ENCODE measurements at regions not wholly inside any gene's neighbourhood (a gene's known extent, or its start where the extent isn't known, plus 50 kb on each side); places are given as distances from the start of the nearest gene placed in this dataset.

GRCh38 chr10:4472190-4472904, 353.7 kb upstream of the AKR1E2 start:
- TF ChIP-seq, protein P1, sequence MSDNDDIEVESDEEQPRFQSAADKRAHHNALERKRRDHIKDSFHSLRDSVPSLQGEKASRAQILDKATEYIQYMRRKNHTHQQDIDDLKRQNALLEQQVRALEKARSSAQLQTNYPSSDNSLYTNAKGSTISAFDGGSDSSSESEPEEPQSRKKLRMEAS (IDR thresholded peaks at IDR 0.05; ENCODE audit: low read depth, low read length) = no peak
- no peak overlapping the region for H3K4me3 ChIP-seq (ENCODE audit: low read depth, low read length)
- no peak for DNase-seq (ENCODE audit: low read depth)

DNA sequence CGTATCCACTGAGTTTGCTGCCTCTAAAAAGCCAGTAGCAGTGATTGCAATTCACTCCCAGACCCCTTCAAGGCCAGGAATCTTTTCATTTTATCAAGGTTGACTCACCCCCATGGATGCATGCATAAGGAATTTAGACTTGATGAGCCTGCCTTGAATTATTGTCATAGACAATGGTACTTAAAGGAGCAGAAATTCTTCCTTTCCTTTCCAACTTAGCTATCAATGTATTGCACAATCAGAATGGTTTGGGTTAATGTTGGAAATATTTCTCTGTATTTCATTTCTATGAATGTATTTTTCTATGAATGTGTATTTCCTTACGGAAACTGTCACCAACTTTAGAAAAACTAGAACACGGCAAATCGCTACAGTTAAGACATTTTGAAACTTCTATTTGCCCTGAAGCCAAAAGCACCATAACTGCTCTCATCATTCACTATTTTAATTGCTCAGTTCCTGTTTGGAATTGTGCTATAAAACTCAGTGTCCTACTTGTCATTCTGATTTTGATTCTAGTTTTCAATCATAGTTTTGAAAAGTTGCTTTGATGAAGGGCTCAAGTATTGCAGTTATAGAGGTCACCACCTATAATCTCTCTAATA, 355.7 kb upstream of the AKR1E2 start:
- DNase-seq (ENCODE audit: low read depth) = no peak
- no peak overlapping the region for H3K4me3 ChIP-seq (ENCODE audit: low read depth, low read length)
- no peak for TF ChIP-seq POLR2A (IDR thresholded peaks at IDR 0.05; ENCODE audit: extremely low read depth, insufficient read length)
- TF ChIP-seq MYC (IDR thresholded peaks at IDR 0.05; ENCODE audit: low read depth, low read length) = no peak
- TF ChIP-seq, protein P1 (IDR thresholded peaks at IDR 0.05; ENCODE audit: low read depth, low read length) = no peak
- TF ChIP-seq, protein P2, sequence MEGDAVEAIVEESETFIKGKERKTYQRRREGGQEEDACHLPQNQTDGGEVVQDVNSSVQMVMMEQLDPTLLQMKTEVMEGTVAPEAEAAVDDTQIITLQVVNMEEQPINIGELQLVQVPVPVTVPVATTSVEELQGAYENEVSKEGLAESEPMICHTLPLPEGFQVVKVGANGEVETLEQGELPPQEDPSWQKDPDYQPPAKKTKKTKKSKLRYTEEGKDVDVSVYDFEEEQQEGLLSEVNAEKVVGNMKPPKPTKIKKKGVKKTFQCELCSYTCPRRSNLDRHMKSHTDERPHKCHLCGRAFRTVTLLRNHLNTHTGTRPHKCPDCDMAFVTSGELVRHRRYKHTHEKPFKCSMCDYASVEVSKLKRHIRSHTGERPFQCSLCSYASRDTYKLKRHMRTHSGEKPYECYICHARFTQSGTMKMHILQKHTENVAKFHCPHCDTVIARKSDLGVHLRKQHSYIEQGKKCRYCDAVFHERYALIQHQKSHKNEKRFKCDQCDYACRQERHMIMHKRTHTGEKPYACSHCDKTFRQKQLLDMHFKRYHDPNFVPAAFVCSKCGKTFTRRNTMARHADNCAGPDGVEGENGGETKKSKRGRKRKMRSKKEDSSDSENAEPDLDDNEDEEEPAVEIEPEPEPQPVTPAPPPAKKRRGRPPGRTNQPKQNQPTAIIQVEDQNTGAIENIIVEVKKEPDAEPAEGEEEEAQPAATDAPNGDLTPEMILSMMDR (IDR thresholded peaks at IDR 0.05; ENCODE audit: low read depth, low read length) = no peak

DNA sequence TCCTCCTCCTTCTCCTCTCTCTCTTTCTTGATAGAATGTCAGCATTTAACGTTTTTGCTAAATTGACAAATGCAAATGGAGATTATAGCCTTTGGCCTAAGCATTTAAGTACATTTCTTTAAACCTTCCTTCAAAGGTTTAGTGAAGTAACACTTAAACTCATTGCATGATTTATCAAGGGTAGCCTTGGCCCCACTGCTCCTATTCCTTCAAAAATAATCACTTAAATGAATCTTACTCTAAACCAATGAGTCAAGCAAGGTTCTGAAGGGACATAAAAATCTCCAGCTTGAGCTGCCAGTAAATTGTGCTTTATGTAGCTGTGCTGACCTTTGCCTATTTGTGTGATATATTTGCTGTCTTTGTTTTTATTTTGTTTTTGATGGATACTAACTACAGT, 358.5 kb upstream of the AKR1E2 start:
- H3K4me3 ChIP-seq (ENCODE audit: low read depth, low read length) = no peak overlapping the region
- TF ChIP-seq, protein P2 (IDR thresholded peaks at IDR 0.05; ENCODE audit: low read depth, low read length) = no peak
- TF ChIP-seq, protein P1 (IDR thresholded peaks at IDR 0.05; ENCODE audit: low read depth, low read length) = no peak
- no peak for TF ChIP-seq MYC (IDR thresholded peaks at IDR 0.05; ENCODE audit: low read depth, low read length)
- no peak for DNase-seq (ENCODE audit: low read depth)

GRCh38 chr10:4460267-4460666, 365.7 kb upstream of the AKR1E2 start:
- no peak overlapping the region for H3K4me3 ChIP-seq (ENCODE audit: low read depth, low read length)
- DNase-seq (ENCODE audit: low read depth) = no peak
- TF ChIP-seq, protein P1 (IDR thresholded peaks at IDR 0.05; ENCODE audit: low read depth, low read length) = no peak
- TF ChIP-seq POLR2A (IDR thresholded peaks at IDR 0.05; ENCODE audit: extremely low read depth, insufficient read length) = no peak
- TF ChIP-seq, protein P2 (IDR thresholded peaks at IDR 0.05; ENCODE audit: low read depth, low read length) = no peak
- no peak for TF ChIP-seq MYC (IDR thresholded peaks at IDR 0.05; ENCODE audit: low read depth, low read length)

- TF ChIP-seq, protein P2 (IDR thresholded peaks at IDR 0.05; ENCODE audit: low read depth, low read length) = no peak
- no peak for TF ChIP-seq MYC (IDR thresholded peaks at IDR 0.05; ENCODE audit: low read depth, low read length)
- TF ChIP-seq, protein P1 (IDR thresholded peaks at IDR 0.05; ENCODE audit: low read depth, low read length) = no peak
- no peak for TF ChIP-seq POLR2A (IDR thresholded peaks at IDR 0.05; ENCODE audit: extremely low read depth, insufficient read length)
- DNase-seq (ENCODE audit: low read depth) = no peak
- H3K4me3 ChIP-seq (ENCODE audit: low read depth, low read length) = no peak overlapping the region
Observed at GRCh38 chr10:4459531-4459930, 366.5 kb upstream of the AKR1E2 start.

DNA sequence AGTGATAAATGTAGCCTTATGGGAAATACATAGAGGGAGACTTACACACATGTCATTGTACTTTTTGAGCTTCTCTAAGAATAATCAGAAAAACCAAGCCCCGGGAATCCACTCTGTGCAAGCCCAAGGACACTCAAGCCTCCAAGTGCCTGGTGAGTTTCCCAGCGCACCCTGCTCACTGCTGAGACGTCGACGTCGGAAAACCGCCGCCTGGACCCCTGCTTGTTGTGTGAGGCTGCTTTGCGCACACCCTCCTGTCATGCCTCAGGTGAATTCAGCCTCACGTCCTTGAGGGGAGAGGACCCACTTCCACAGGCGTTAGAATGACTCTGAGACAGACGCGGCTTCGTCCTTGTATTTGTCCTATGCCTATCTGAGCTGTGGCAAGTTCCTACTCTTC, 368.4 kb upstream of the AKR1E2 start:
- H3K4me3 ChIP-seq (ENCODE audit: low read depth, low read length) = no peak overlapping the region
- no peak for DNase-seq (ENCODE audit: low read depth)
- no peak for TF ChIP-seq POLR2A (IDR thresholded peaks at IDR 0.05; ENCODE audit: extremely low read depth, insufficient read length)
- TF ChIP-seq MYC (IDR thresholded peaks at IDR 0.05; ENCODE audit: low read depth, low read length) = no peak
- TF ChIP-seq, protein P2 (IDR thresholded peaks at IDR 0.05; ENCODE audit: low read depth, low read length) = no peak
- TF ChIP-seq, protein P1 (IDR thresholded peaks at IDR 0.05; ENCODE audit: low read depth, low read length) = no peak

Data from NB4 (cell line).